HFF-Myc (cell line): ENCODE measurements at regions not wholly inside any gene's neighbourhood (a gene's known extent, or its start where the extent isn't known, plus 50 kb on each side); places are given as distances from the start of the nearest gene placed in this dataset.

Experiments
- DNase-seq: peaks from one replicate; pipeline ENCODE4 v3.0.0-alpha.2; 2011; ENCODE audit warnings: low read depth; ENCODE audit errors: extremely low read depth
- H3K4me3 ChIP-seq: replicated peaks from 2 replicates; pipeline ENCODE4 v1.5.1; 2011; ENCODE audit warnings: low read depth, mild to moderate bottlenecking, control low read depth, low read length
- TF ChIP-seq, protein P1 (sequence below): IDR thresholded peaks from 2 replicates; pipeline ENCODE4 v1.5.1; 2012; ENCODE audit warnings: mild to moderate bottlenecking, low read depth, low read length, control low read depth; ENCODE audit errors: missing control alignments

- H3K4me3 ChIP-seq = no peak overlapping the region
- TF ChIP-seq, protein P1, sequence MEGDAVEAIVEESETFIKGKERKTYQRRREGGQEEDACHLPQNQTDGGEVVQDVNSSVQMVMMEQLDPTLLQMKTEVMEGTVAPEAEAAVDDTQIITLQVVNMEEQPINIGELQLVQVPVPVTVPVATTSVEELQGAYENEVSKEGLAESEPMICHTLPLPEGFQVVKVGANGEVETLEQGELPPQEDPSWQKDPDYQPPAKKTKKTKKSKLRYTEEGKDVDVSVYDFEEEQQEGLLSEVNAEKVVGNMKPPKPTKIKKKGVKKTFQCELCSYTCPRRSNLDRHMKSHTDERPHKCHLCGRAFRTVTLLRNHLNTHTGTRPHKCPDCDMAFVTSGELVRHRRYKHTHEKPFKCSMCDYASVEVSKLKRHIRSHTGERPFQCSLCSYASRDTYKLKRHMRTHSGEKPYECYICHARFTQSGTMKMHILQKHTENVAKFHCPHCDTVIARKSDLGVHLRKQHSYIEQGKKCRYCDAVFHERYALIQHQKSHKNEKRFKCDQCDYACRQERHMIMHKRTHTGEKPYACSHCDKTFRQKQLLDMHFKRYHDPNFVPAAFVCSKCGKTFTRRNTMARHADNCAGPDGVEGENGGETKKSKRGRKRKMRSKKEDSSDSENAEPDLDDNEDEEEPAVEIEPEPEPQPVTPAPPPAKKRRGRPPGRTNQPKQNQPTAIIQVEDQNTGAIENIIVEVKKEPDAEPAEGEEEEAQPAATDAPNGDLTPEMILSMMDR = no peak
- DNase-seq = no peak
These were observed 271.9 kb downstream of the MID1IP1 start for GRCh38 chrX:39073131-39073530.

GRCh38 chrX:39096599-39096998 lies 295.3 kb downstream of the MID1IP1 start:
- no peak overlapping the region for H3K4me3 ChIP-seq
- TF ChIP-seq, protein P1 = no peak
- DNase-seq = no peak

DNA sequence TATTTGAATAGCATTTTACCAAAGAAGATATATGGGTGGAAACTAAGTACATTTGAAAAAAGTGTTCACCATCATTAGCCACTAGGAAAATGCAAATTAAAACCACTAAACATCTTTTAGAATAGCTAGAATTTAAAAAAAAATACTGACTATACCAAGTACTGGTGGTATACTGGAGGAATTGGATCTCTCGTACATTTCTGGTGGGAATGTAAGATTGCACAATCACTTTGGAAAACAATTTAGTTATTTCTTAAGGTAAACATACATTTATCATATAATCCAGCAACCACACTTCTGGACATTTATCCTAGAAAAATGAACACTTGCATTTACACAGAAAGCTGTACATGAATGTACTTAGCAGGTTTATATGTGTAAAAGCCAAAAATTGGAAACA lies 303.5 kb downstream of the MID1IP1 start:
- TF ChIP-seq, protein P1 = no peak
- no peak for DNase-seq

DNA sequence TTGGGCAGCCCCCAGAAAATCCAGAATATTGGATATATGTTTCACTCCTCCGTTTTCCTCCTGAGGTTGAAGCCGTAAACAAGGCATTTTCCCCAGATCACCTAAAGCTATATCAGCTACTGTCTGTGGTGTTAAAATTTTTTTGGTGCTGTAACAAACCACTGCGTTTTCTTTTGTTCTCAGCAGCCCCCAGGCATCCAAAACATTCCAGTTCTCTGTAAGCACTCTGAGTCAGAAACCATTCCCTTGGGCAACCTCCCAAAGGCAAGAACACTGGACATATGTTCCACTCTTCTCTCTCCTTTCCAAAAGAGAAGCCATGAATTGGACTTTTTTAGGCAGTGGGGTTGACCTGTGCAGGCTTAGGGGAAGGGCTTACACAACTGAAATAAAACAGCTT lies 310.9 kb downstream of the MID1IP1 start:
- TF ChIP-seq, protein P1 = no peak
- no peak overlapping the region for H3K4me3 ChIP-seq
- DNase-seq = no peak

More for the DNA sequence above, 303.5 kb downstream of the MID1IP1 start:
- H3K4me3 ChIP-seq = no peak overlapping the region

DNA sequence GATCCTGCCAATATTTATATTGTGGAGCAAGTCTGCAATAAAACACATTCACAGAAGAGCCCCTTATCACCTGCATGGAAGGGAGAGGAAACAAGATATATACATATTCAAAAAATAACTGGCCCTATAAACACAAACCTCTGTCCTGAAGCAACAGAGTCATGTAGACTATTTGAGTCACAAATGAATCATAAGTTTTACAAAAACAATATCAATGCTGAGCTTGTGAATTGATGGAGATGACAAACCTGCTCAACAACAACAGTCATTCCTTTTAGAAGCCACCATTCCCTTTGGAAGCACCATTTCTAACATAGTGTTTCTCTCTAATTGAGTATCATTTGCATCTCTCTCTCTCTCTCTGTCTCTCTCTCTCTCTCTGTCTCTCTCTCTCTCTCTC lies 313.9 kb downstream of the MID1IP1 start:
- TF ChIP-seq, protein P1 = no peak
- no peak for DNase-seq
- H3K4me3 ChIP-seq = no peak overlapping the region

- TF ChIP-seq, protein P1 = no peak
- DNase-seq = no peak
- H3K4me3 ChIP-seq = no peak overlapping the region
These were observed 315.8 kb downstream of the MID1IP1 start for GRCh38 chrX:39117101-39117500.

DNA sequence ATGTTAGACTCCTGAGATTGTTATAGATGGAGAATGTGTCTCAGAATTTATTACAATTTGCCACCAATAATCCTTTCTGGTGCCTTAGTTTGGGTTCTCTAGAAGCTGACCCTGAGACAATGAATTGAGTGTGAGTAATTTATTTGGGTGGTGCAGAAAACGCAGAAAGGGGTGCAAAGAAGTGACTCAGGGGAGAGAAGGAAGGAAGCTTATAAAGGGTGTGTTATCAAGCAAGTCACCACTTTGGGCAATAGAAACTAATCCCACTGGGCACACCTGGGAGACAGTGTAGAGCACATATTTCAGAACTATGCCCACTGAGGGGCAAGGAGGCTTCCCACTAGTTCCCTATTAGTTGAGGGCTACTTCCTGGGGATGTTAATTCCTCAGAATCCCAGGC lies 320.6 kb downstream of the MID1IP1 start:
- H3K4me3 ChIP-seq = no peak overlapping the region
- DNase-seq = no peak
- TF ChIP-seq, protein P1 = no peak
